Tibial nerve (tissue), 3 donors: ENCODE measurements at regions not wholly inside any gene's neighbourhood (a gene's known extent, or its start where the extent isn't known, plus 50 kb on each side); places are given as distances from the start of the nearest gene placed in this dataset.

Source experiments
- POLR2A ChIP-seq, 2 donors: fragments of 450-650 bp; IDR thresholded peaks; one replicate each; pipeline ENCODE4 v1.6.1; 2017; ENCODE audit warnings: antibody characterized with exemption in 2 of 2, mild to moderate bottlenecking in 2 of 2, moderate library complexity in 2 of 2
- TF ChIP-seq, protein P1 (sequence below), 5 experiments: fragments of 200-600 bp in 3 of 5; fragments of 450-650 bp in 2 of 5; sonication (generic) in 3 of 5; IDR thresholded peaks; one replicate each; pipeline ENCODE4 v1.5.1; 2016 to 2019; ENCODE audit warnings: antibody characterized with exemption in 5 of 5, mild to moderate bottlenecking in 3 of 5, moderate library complexity in 2 of 5

- TF ChIP-seq, protein P1, sequence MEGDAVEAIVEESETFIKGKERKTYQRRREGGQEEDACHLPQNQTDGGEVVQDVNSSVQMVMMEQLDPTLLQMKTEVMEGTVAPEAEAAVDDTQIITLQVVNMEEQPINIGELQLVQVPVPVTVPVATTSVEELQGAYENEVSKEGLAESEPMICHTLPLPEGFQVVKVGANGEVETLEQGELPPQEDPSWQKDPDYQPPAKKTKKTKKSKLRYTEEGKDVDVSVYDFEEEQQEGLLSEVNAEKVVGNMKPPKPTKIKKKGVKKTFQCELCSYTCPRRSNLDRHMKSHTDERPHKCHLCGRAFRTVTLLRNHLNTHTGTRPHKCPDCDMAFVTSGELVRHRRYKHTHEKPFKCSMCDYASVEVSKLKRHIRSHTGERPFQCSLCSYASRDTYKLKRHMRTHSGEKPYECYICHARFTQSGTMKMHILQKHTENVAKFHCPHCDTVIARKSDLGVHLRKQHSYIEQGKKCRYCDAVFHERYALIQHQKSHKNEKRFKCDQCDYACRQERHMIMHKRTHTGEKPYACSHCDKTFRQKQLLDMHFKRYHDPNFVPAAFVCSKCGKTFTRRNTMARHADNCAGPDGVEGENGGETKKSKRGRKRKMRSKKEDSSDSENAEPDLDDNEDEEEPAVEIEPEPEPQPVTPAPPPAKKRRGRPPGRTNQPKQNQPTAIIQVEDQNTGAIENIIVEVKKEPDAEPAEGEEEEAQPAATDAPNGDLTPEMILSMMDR (IDR thresholded peaks at IDR 0.05), result no peak
- no peak for TF ChIP-seq POLR2A (IDR thresholded peaks at IDR 0.05)
These were observed 759.7 kb upstream of the CDH7 start for GRCh38 chr18:64991102-64991501.
